Endothelial cell of umbilical vein (primary cell): ENCODE measurements at regions not wholly inside any gene's neighbourhood (a gene's known extent, or its start where the extent isn't known, plus 50 kb on each side); places are given as distances from the start of the nearest gene placed in this dataset.

ENCODE experiments used
- BruUV-seq: library from RNA; stranded (reverse); fragments of 400-500 nt; replicated peaks from 2 replicates; lab custom pipeline; 2021; lab: Mats Ljungman, UMichigan
- CTCF ChIA-PET: fragments of 300-600, 350-600 bp; sonication (Branson Sonifier 250); formaldehyde crosslinking; loops from one replicate; lab custom pipeline; 2021; ENCODE audit warnings: antibody characterized with exemption, inconsistent platforms; lab: Charles Lee
- POLR2A ChIA-PET: fragments of 300-600, 350-600 bp; sonication (Branson Sonifier 250); formaldehyde crosslinking; loops from one replicate; lab custom pipeline; 2021; ENCODE audit warnings: antibody characterized with exemption, inconsistent platforms; lab: Charles Lee
- DNase-seq: peaks from one replicate; pipeline ENCODE4 v3.0.0-alpha.2; 2011; ENCODE audit warnings: low read depth, low spot score
- FAIRE-seq: peaks from 2 replicates; lab custom pipeline; 2011; peaks lifted over from hg19 to GRCh38; lab: Jason Lieb, UNC
- H2AFZ ChIP-seq: 2 replicates; pipeline ENCODE4 v1.6.0; 2012; ENCODE audit warnings: low read depth, low read length, control low read depth, inconsistent platforms
- H3K27ac ChIP-seq: 2 replicates; pipeline ENCODE4 v1.5.1; 2011; ENCODE audit warnings: low read depth, mild to moderate bottlenecking, control low read depth, low read length, moderate library complexity; ENCODE audit not compliant: insufficient read depth
- H3K27me3 ChIP-seq, 2 experiments: 2 replicates each; pipeline versions ENCODE4 v1.6.0 to v1.6.1; 2011; ENCODE audit warnings: low read length in 2 of 2, mixed read lengths in 1 of 2; ENCODE audit not compliant: control insufficient read depth in 2 of 2, insufficient read depth in 2 of 2
- H3K36me3 ChIP-seq, 2 experiments: 2 replicates in 1 of 2; 3 replicates in 1 of 2; pipeline ENCODE4 v1.5.1; 2011; ENCODE audit warnings: low read length in 2 of 2, mild to moderate bottlenecking in 1 of 2, moderate library complexity in 1 of 2; ENCODE audit not compliant: control insufficient read depth in 2 of 2, insufficient read depth in 2 of 2; ENCODE audit errors: extremely low read depth in 1 of 2
- H3K4me1 ChIP-seq: 3 replicates; pipeline ENCODE4 v1.5.1; 2011; ENCODE audit warnings: mild to moderate bottlenecking, low read length; ENCODE audit not compliant: control insufficient read depth, insufficient read depth; ENCODE audit errors: extremely low read depth
- H3K4me2 ChIP-seq: 2 replicates; pipeline ENCODE4 v1.6.1; 2011; ENCODE audit warnings: low read length, control low read depth, mixed read lengths; ENCODE audit not compliant: insufficient read depth
- H3K4me3 ChIP-seq, 3 experiments: fragments of 200-600 bp in 1 of 3; sonication (generic), shearing (Covaris generic) in 1 of 3; replicated peaks in 1 of 3; 2 replicates each; pipeline ENCODE4 v1.5.1; 2011 to 2016; ENCODE audit warnings: control low read depth in 3 of 3, low read length in 3 of 3, mild to moderate bottlenecking in 2 of 3, inconsistent platforms in 1 of 3, low read depth in 1 of 3, moderate library complexity in 1 of 3; ENCODE audit not compliant: insufficient read depth in 1 of 3
- H3K79me2 ChIP-seq: 2 replicates; pipeline ENCODE4 v1.6.0; 2012; ENCODE audit warnings: low read length, inconsistent platforms; ENCODE audit not compliant: control insufficient read depth, insufficient read depth
- H3K9ac ChIP-seq: replicated peaks from 2 replicates; pipeline ENCODE3; 2011; ENCODE audit warnings: low read length, control low read depth; ENCODE audit not compliant: insufficient read depth; ENCODE audit errors: extremely low read depth
- H3K9me1 ChIP-seq: replicated peaks from 3 replicates; pipeline ENCODE4 v1.6.0; 2011; ENCODE audit warnings: mild to moderate bottlenecking, low read length; ENCODE audit not compliant: control insufficient read depth, insufficient read depth; ENCODE audit errors: extremely low read depth
- H3K9me3 ChIP-seq: replicated peaks from 2 replicates; pipeline ENCODE4 v1.5.1; 2012; ENCODE audit warnings: low read length, inconsistent platforms; ENCODE audit not compliant: control insufficient read depth, insufficient read depth
- H4K20me1 ChIP-seq: replicated peaks from 2 replicates; pipeline ENCODE3; 2011; ENCODE audit warnings: mild to moderate bottlenecking, low read length; ENCODE audit not compliant: control insufficient read depth, insufficient read depth; ENCODE audit errors: extremely low read depth
- CTCF ChIP-seq, 2 donors: IDR thresholded peaks; 1 replicate in 1 of 2; 2 replicates in 1 of 2; pipeline ENCODE4 v1.5.1; 2011; ENCODE audit warnings: low read length in 2 of 2, mild to moderate bottlenecking in 2 of 2, moderate library complexity in 2 of 2, control low read depth in 1 of 2, inconsistent platforms in 1 of 2, low read depth in 1 of 2; ENCODE audit not compliant: insufficient read depth in 1 of 2; ENCODE audit errors: extremely low read depth in 1 of 2
- EZH2 ChIP-seq: IDR thresholded peaks from 2 replicates; pipeline ENCODE4 v1.6.1; 2012; ENCODE audit warnings: borderline replicate concordance, low read depth, mild to moderate bottlenecking, moderate library complexity, low read length, inconsistent platforms; ENCODE audit not compliant: severe bottlenecking
- FOS ChIP-seq: IDR thresholded peaks from 2 replicates; pipeline ENCODE4 v1.6.1; 2011; ENCODE audit warnings: mild to moderate bottlenecking, low read length, moderate library complexity, borderline replicate concordance; ENCODE audit not compliant: insufficient read depth
- GATA2 ChIP-seq: IDR thresholded peaks from 2 replicates; pipeline ENCODE4 v1.7.0; 2011; ENCODE audit warnings: low read depth, mild to moderate bottlenecking, moderate library complexity, mixed read lengths, low read length; ENCODE audit not compliant: insufficient read length, insufficient read depth
- JUN ChIP-seq: IDR thresholded peaks from 2 replicates; pipeline ENCODE4 v1.6.1; 2011; ENCODE audit warnings: borderline replicate concordance, low read depth; ENCODE audit not compliant: insufficient read length, insufficient read depth
- MAX ChIP-seq: IDR thresholded peaks from 2 replicates; pipeline ENCODE4 v1.6.1; 2011; ENCODE audit not compliant: insufficient read depth, insufficient read length
- MYC ChIP-seq: IDR thresholded peaks from one replicate; pipeline ENCODE4 v1.6.1; 2011; ENCODE audit warnings: mild to moderate bottlenecking, low read depth, low read length
- POLR2A ChIP-seq: IDR thresholded peaks from 2 replicates; pipeline ENCODE4 v1.6.1; 2012; ENCODE audit warnings: low read depth, mild to moderate bottlenecking, control low read depth, low read length
- dilution Hi-C: fragments of 300-500 bp; cut with MboI; formaldehyde crosslinking; loops from one replicate; pipeline ENCODE4 v1.15.0; 2019; ENCODE audit warnings: low sequenced_read_pairs; ENCODE audit not compliant: extremely low pct_ligation_motif_present
- intact Hi-C: fragments of 100-400 bp; cut with micrococcal nuclease; formaldehyde crosslinking; loops from one replicate; pipeline ENCODE4 v1.10.0; 2022

- intact Hi-C loops (no loop called here), dilution Hi-C loops (no loop called here)
- Histone ChIP-seq H3K9me3 (no peaks in the 10 kb centered on the region), H3K9ac (no peak overlapping the region), H3K79me2 (no peaks in the 10 kb centered on the region), H3K4me1 (no peaks in the 10 kb centered on the region), H3K4me2 (no peak overlapping the region), H3K27ac (no peak overlapping the region), H3K27me3 (no peaks in the 10 kb centered on the region), H2AFZ (no peak overlapping the region), H3K9me1 (no peaks in the 10 kb centered on the region), H4K20me1 (no peaks in the 10 kb centered on the region), H3K36me3 (no peaks in the 10 kb centered on the region), H3K4me3 (no peak overlapping the region)
- FAIRE-seq (no peak), DNase-seq (no peak)
- ChIA-PET CTCF (no interaction called here), POLR2A (no interaction called here)
- no TSS peak for BruUV-seq
- no peak for TF ChIP-seq MYC
- TF ChIP-seq CTCF (IDR thresholded peaks at IDR 0.05; ENCODE audit: extremely low read depth in 1 of 2, insufficient read depth in 1 of 2, low read depth in 1 of 2, low read length in 2 of 2) = no peak
- TF ChIP-seq FOS = no peak
- TF ChIP-seq GATA2 = no peak
- TF ChIP-seq EZH2 = no peak
- no peak for TF ChIP-seq POLR2A
- TF ChIP-seq JUN = no peak
- TF ChIP-seq MAX = no peak
Measured at GRCh38 chr9:23302281-23302680, 523.8 kb downstream of the ELAVL2 start.
